GM12875 (cell line): ENCODE measurements at regions not wholly inside any gene's neighbourhood (a gene's known extent, or its start where the extent isn't known, plus 50 kb on each side); places are given as distances from the start of the nearest gene placed in this dataset.

Experiments used
- H3K4me3 ChIP-seq: one replicate; pipeline ENCODE4 v1.5.1; 2011; ENCODE audit warnings: low read depth, low read length, control low read depth
- TF ChIP-seq, protein P1 (sequence below): IDR thresholded peaks from 2 replicates; pipeline ENCODE4 v1.5.1; 2011; ENCODE audit warnings: low read depth, mild to moderate bottlenecking, control low read depth, inconsistent platforms, low read length, moderate library complexity, borderline replicate concordance; ENCODE audit not compliant: insufficient read depth

DNA sequence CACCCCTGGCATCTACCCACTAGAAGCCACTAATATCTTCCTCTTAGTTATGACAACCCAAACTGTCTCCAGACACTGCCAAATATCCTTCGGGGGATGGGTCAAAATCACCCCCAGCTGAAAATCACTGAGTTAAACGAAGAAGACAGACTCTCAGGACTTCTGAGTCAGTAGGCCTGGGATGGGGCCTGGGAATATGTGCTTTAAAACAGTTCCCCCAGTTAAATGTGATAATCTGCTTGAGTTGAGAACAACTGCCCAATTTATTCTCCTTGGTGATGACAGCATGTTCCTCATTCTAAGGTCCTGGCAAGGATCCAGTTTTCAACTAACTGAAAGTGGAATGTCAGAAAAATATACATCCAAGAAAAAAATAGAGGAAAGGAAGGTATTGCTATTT is 52.4 kb downstream of the CBLL2 start:
- TF ChIP-seq, protein P1, sequence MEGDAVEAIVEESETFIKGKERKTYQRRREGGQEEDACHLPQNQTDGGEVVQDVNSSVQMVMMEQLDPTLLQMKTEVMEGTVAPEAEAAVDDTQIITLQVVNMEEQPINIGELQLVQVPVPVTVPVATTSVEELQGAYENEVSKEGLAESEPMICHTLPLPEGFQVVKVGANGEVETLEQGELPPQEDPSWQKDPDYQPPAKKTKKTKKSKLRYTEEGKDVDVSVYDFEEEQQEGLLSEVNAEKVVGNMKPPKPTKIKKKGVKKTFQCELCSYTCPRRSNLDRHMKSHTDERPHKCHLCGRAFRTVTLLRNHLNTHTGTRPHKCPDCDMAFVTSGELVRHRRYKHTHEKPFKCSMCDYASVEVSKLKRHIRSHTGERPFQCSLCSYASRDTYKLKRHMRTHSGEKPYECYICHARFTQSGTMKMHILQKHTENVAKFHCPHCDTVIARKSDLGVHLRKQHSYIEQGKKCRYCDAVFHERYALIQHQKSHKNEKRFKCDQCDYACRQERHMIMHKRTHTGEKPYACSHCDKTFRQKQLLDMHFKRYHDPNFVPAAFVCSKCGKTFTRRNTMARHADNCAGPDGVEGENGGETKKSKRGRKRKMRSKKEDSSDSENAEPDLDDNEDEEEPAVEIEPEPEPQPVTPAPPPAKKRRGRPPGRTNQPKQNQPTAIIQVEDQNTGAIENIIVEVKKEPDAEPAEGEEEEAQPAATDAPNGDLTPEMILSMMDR: no peak

DNA sequence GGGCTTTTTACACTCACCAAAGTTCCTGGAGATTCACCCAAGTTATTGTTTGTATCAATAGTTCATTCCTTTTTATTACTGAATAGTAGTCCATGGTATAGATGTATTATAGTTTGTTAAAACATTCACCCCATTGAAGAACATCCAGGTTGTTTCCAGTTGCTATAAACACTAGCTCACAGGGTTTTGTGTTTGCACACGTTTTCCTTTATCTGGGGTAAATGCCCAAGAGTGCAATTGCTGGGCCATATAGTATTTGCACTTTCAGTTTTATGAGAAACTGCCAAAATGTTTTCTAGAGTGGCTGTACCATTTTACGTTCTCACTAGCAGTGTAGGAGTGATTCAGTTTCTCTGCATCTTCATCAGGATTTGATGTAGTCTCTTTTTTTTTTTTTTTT is 57.1 kb downstream of the CBLL2 start:
- no peak overlapping the region for H3K4me3 ChIP-seq
- TF ChIP-seq, protein P1: no peak

More for the DNA sequence above, 52.4 kb downstream of the CBLL2 start:
- H3K4me3 ChIP-seq: no peak overlapping the region

DNA sequence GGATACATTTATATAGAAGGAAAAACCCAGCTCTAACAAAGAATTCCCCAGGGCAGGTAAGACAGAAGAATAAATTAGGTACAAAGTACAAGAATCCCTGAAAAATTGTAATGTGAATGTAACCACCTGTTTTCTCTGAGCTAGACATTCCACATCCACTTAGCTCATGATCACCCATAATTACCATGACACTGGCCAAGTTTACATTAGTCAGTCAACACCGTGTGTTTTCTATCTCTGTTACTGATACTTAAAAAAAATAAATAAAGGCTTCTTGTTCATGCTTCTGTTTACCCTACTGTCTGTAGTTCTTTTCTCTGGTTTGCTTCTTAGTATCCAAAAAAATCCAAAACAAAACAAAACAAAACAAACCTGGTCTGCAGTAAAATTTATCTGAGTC is 66.0 kb downstream of the CBLL2 start:
- H3K4me3 ChIP-seq: no peak overlapping the region
- TF ChIP-seq, protein P1: no peak

DNA sequence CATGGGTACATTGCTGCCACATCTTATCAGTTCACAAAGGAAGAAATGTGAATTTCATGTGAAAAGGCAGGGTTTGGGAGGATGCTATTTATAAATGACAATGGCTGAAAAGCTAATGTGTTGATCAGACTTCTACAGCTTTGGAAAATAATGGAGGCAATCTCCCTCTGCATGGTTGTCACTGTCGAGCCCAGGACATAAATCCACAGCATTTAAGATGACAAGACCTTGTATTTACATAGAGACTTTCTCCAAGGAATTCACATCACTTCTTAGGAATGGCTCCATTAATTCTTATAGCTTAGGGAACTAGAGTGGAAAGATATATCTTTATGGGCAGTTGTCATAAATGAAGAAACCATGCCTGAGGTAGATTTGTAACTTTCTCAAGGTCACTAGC is 66.7 kb downstream of the CBLL2 start:
- TF ChIP-seq, protein P1: no peak
- no peak overlapping the region for H3K4me3 ChIP-seq

- no peak overlapping the region for H3K4me3 ChIP-seq
- TF ChIP-seq, protein P1: no peak
These were observed 67.4 kb downstream of the CBLL2 start for GRCh38 chrX:22340022-22340616.

DNA sequence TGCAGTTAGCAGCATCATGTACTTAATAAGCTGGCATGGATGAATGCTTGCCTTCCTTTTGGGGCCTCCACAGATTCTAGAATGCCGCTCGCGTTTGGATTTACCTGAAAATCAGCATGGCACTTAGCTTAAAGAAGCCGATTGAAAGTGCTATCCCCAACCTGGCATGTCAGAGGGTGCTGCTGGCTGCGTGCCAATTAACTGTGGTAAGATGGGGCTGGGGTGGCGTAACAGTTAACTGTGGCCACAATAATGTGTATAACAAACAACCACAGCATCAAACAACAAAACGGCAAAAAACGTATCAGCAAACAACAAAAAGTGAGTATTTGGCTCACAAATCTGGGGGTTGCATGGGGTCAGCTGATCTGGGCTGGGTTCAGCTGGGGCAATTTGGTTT is 70.5 kb downstream of the CBLL2 start:
- TF ChIP-seq, protein P1: no peak
- no peak overlapping the region for H3K4me3 ChIP-seq

- TF ChIP-seq, protein P1: no peak
- H3K4me3 ChIP-seq: no peak overlapping the region
These were observed 73.2 kb downstream of the CBLL2 start for GRCh38 chrX:22345884-22346283.
